NCI-H128 (cell line): ENCODE measurements at regions not wholly inside any gene's neighbourhood (a gene's known extent, or its start where the extent isn't known, plus 50 kb on each side); places are given as distances from the start of the nearest gene placed in this dataset.

Experiments used
- DNase-seq: peaks from one replicate; lab custom pipeline; 2025; ENCODE audit not compliant: unreplicated experiment; lab: John Stamatoyannopoulos, UW

DNA sequence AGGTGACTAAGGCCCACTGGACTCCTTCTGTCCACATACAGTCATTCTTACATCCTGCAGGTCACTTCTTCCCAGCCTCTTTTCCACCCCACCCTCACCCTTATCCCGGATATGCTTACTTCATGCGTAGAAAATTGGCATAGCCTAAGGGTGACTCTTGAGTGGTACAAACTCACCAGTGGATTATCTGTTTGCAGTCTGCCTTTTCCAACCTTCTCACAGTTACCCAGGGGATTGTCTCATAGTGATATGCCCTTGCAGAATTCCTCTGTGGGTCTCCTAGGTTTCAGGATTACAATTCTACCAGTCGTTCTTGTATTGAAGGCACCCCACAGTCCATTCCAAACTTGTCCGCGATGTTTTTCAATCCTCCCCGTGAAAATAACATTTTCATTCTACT is 752.9 kb upstream of the HS6ST1 start:
- DNase-seq: no peak

DNA sequence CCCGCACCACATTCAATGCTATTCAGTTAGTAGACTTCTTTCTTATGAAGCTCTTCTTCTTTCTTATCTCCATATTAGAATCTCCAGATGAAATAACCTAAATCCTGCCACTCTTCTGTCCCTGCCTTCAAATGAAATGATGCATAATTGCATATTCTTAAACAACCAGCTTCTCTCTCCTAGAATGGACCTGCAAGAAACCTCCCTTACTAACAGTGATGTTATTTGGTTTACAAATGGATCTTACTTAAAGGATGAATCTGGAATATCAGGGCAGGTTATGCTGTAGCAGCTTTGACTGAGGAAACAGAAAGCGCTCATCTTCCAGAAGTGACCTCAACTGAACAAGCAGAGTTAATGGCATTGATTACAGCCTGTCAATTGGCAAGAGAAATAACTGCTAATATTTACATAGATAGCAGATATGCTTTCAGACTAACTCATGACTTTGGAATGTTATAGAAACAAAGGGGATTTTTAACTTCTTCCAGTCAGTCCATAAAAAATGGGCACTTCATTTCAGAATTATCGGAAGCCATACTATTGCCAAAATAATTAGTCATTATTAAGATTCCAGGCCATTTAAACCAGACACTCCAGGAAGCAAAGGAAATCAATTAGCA is 755.7 kb upstream of the HS6ST1 start:
- no peak for DNase-seq

GRCh38 chr2:129078548-129078947 is 759.9 kb upstream of the HS6ST1 start:
- DNase-seq: no peak

DNA sequence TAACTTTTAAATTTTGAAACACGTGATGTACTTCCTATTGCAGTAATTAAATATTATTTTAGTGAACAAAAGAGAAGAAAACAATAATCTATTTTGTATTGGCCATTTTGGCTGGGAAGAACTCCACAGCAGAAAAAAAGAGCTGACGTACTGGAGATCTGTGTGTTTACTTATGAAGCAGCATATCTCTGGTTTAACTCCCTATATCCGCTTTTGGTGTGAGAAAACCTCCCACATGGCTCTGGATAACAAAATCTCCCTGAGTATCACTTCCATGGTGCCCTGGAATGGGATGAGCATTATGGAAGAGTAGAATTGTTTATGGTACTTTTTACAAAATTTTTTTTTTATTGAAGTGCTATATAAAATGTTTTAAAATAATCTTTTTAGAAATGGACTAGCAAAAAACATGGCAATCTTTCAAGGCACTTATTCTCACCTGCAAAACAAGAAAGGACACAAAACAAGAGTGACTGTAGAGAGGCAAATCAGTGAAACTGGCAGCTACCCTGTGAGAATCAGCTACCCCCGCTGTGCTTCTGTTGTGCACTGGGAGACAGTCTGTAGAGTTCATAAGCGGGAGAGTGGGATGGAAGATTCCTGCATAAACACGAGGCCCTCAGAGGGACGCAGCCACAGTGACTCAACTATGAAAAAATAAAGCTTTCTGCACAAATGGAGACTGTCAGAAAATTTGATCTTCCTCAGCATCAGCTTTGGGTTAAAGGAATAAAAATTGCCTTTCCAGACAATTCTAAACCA is 762.2 kb upstream of the HS6ST1 start:
- no peak for DNase-seq

DNA sequence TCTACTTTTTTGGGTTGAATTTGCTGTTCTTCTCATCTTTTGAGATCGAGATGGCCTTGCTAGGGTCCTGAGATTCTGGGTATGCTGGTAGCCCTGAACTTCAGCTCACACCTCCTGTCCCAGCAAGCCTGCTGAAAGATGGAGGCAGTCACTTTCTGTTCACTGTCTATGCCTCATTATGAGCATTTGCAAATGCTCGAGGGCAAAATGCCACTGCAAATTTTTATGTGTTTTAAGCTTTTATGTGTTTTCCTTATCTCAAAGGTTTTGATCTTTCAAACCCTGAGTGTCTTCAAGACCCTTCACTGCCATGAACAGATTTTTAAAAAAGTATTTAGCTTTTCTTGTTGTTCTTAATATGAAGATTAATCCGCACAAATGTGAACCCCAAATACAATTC is 766.7 kb upstream of the HS6ST1 start:
- no peak for DNase-seq

DNA sequence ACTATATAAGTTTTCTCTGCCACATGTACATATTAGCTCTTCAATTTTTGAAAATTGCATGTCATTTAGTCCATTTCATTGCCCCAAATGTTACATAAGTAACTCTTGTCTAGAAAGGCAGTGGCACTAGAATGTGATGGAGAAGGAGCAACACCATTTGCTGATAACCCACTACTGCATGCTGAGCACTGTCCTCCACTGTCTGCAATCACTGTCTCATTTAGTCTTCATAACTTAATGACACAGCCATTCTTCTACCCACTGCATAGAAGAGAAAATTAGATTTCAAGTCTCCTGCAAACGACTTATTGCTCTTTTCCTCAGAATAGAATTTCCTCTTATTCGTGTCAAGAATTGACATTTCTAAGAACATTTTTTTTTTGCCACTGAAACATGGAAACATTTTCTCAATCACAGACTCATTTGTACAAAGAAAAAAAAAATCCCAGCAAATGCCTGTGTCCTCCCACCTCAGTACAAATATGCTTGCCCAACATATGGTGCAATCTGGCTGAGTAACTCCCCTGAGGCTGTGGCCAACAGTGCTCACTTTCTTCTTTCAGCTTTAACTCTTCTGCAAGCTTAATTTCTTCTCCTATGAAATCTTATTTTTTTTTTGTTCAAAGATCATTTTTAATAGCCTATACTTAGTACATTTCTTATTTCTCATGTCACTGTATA is 768.6 kb upstream of the HS6ST1 start:
- no peak for DNase-seq

- DNase-seq: no peak
Measured at GRCh38 chr2:129091620-129092019, 773.0 kb upstream of the HS6ST1 start.

- DNase-seq: peak; percentile 35
Measured at GRCh38 chr2:129092956-129093355, 774.3 kb upstream of the HS6ST1 start.

- no peak for DNase-seq
Measured at GRCh38 chr2:129101186-129101585, 782.5 kb upstream of the HS6ST1 start.

GRCh38 chr2:129103936-129104878 is 785.5 kb upstream of the HS6ST1 start:
- DNase-seq: no peak

DNA sequence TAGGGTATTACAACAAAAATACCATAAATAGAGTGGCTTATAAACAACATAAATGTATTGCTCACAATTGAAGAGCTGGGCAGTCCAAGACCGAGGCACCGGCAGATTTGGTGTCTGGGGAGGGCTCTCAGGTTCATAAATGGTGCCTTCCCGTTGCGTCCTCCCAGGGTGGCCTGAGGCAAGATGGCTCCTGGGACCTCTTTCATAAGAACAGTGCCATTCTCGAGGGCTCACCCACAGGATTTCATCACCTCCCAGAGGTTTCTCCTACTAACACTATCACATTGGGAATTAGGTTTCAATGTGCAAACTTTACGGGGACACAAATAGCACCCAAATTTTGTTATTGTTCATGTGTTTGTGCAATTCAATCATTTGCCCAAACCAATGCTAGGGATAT is 793.5 kb upstream of the HS6ST1 start:
- DNase-seq: no peak

GRCh38 chr2:129113776-129114175 is 795.1 kb upstream of the HS6ST1 start:
- DNase-seq: no peak

- DNase-seq: no peak
Measured at GRCh38 chr2:129117434-129117833, 798.8 kb upstream of the HS6ST1 start.

- DNase-seq: no peak
Measured at GRCh38 chr2:129118296-129118695, 799.6 kb upstream of the HS6ST1 start.

DNA sequence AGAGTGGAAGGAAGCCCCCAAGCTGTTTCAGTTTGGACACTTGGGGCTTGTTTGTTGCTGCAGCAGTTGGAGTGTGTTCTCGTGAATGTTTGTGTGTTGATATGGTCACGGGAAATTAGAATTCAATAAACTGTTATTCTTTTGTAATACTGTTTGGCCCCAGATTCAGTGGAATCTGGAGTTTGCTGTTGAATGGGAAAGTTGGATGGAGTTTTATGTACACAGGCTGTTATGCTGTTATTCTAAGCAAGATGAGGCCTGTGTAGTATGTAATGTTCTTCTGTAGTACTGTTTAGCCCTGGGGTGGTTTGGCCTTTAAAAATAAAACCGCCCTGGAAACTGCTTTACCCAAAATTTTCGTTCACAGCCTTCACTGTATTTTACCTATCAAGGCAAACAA is 810.4 kb upstream of the HS6ST1 start:
- no peak for DNase-seq

- DNase-seq: no peak
Measured at GRCh38 chr2:129133692-129134641, 815.3 kb upstream of the HS6ST1 start.

- no peak for DNase-seq
Measured at GRCh38 chr2:129135017-129135416, 816.3 kb upstream of the HS6ST1 start.

- DNase-seq: no peak
Measured at GRCh38 chr2:129139380-129139779, 820.7 kb upstream of the HS6ST1 start.

DNA sequence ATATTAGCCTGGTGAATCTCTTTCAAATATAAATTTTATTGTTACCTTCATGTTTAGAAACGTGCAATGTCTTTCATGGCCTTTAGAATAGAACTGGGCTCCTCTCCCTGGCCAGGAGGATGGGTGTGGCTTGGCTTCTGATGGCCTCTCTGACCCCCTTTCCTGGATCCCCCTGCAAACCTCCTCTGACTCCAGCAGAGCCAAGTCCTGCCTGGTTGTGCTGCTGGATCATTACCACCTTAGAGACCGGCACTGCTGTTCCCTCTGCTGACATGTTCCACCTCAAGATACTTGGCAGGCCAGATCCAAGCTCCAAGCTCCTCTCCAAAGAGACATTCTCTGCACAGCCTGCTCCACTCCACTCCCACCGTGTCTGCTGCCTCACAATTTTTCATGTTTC is 823.8 kb upstream of the HS6ST1 start:
- DNase-seq: no peak
